ENCODE measurements at regions not wholly inside any gene's neighbourhood (a gene's known extent, or its start where the extent isn't known, plus 50 kb on each side); places are given as distances from the start of the nearest gene placed in this dataset.

DNA sequence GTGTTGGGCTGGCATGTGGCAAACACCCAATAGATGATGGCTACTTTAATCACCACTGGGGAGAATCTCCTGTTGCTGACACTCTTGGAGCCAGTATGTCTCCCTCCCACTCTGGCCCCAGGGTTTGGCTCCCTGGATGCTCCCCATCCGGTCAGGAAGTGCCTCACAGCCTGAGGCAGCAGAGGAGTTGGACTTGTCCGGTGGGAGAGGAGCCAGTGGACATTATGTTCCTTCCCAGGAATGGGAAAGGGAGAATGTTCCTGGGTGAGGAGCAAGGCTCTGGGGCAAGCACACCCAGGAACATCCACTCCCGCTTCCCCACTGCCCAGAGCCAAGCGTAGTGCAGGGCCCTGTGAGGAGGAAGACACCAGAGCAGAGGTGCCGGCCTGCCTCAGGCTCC, 84.6 kb upstream of the NAV2 start (continued):
- TF ChIP-seq, protein P1, sequence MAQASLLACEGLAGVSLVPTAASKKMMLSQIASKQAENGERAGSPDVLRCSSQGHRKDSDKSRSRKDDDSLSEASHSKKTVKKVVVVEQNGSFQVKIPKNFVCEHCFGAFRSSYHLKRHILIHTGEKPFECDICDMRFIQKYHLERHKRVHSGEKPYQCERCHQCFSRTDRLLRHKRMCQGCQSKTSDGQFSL (CRISPR knock-in tag; IDR thresholded peaks at IDR 0.05): no peak
- TF ChIP-seq, protein P1 (tag; IDR thresholded peaks at IDR 0.05): no peak

DNA sequence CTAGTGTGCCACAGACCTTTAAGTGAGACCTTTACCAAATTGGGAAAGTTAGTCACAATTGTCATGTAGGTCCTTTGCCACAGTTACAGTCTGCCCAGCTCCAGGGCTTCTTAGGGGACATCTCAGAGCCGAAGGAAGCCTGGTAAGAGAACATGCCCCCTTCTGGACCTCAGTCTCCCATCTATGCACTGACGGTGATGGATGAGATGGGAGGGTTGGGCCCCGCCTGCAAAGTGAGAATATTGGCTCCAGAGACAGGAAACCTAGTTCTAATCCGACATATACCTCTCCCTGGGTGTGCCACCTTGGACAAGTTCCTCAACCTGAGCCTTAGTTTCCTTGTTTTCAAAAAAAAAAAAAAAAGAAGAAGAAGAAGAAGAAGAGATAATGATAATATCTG, 85.1 kb upstream of the NAV2 start:
- no peak overlapping the region for H3K9ac ChIP-seq (ENCODE audit: insufficient read depth in 1 of 2, low read depth in 2 of 2, low read length in 2 of 2)
- BruUV-seq (replicated peaks): no TSS peak
- DNase-seq (ENCODE audit: extremely low read depth in 1 of 4, low spot score in 3 of 4) (no peak), ATAC-seq (no peak), FAIRE-seq (no peak)
- ChIA-PET POLR2A (no interaction called here), CTCF (ENCODE audit: low intra/inter-chr PET ratio) (no interaction called here)
- in situ Hi-C loops (cut with MboI): no loop called here
- H3K4me3 ChIP-seq: no peak overlapping the region
- H3K9me1 ChIP-seq (ENCODE audit: control insufficient read depth, insufficient read depth, low read length): no peaks in the 10 kb centered on the region
- peaks cover 0 to 12% of the 10 kb centered on the region in 2 experiments; a peak in 1 of 5 replicates for H3K27me3 ChIP-seq (ENCODE audit: control insufficient read depth in 2 of 2, insufficient read depth in 2 of 2, low read length in 2 of 2)
- H3K36me3 ChIP-seq (ENCODE audit: control insufficient read depth, insufficient read depth, low read length): no peaks in the 10 kb centered on the region
- H2AFZ ChIP-seq (ENCODE audit: low read depth, low read length): no peak overlapping the region
- H4K20me1 ChIP-seq (replicated peaks; ENCODE audit: control insufficient read depth, insufficient read depth, low read length): no peaks in the 10 kb centered on the region
- WGBS (ENCODE audit: insufficient coverage, low coverage, missing lambda C conversion rate): 0% methylated on average over 4 of the region's 4 CpGs
- H3K9me3 ChIP-seq (replicated peaks; ENCODE audit: control insufficient read depth, insufficient read depth, low read depth, low read length): no peaks in the 10 kb centered on the region
- intact Hi-C loops (cut with micrococcal nuclease): no loop called here
- no peaks in the 10 kb centered on the region for H3K4me1 ChIP-seq (replicated peaks in 1 of 2; ENCODE audit: control insufficient read depth in 2 of 2, insufficient read depth in 2 of 2, low read length in 2 of 2)
- no peak overlapping the region for H3K27ac ChIP-seq (ENCODE audit: extremely low read depth, low read depth, low read length)
- no peaks in the 10 kb centered on the region for H3K79me2 ChIP-seq (ENCODE audit: control insufficient read depth, insufficient read depth, low read length)
- no peak overlapping the region for H3K4me2 ChIP-seq (ENCODE audit: insufficient read depth, low read length)
- no peak for TF ChIP-seq HDAC8 (tag; IDR thresholded peaks at IDR 0.05)
- TF ChIP-seq DIDO1 (tag; IDR thresholded peaks at IDR 0.05; ENCODE audit: low read depth): no peak
- TF ChIP-seq ZNF75A (CRISPR knock-in tag; IDR thresholded peaks at IDR 0.05): no peak
- TF ChIP-seq ZSCAN29 (IDR thresholded peaks at IDR 0.05): no peak
- no peak for TF ChIP-seq ZNF695 (CRISPR knock-in tag; IDR thresholded peaks at IDR 0.05)
- no peak for TF ChIP-seq PHTF2 (CRISPR knock-in tag; IDR thresholded peaks at IDR 0.05)
- no peak for TF ChIP-seq HDGF (IDR thresholded peaks at IDR 0.05)
- no peak for TF ChIP-seq GTF2F1 (IDR thresholded peaks at IDR 0.05; ENCODE audit: low read depth, low read length)
- TF ChIP-seq, protein P2, sequence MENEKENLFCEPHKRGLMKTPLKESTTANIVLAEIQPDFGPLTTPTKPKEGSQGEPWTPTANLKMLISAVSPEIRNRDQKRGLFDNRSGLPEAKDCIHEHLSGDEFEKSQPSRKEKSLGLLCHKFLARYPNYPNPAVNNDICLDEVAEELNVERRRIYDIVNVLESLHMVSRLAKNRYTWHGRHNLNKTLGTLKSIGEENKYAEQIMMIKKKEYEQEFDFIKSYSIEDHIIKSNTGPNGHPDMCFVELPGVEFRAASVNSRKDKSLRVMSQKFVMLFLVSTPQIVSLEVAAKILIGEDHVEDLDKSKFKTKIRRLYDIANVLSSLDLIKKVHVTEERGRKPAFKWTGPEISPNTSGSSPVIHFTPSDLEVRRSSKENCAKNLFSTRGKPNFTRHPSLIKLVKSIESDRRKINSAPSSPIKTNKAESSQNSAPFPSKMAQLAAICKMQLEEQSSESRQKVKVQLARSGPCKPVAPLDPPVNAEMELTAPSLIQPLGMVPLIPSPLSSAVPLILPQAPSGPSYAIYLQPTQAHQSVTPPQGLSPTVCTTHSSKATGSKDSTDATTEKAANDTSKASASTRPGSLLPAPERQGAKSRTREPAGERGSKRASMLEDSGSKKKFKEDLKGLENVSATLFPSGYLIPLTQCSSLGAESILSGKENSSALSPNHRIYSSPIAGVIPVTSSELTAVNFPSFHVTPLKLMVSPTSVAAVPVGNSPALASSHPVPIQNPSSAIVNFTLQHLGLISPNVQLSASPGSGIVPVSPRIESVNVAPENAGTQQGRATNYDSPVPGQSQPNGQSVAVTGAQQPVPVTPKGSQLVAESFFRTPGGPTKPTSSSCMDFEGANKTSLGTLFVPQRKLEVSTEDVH (IDR thresholded peaks at IDR 0.05; ENCODE audit: low read depth, partially characterized antibody): no peak
- TF ChIP-seq ZNF431 (CRISPR knock-in tag; IDR thresholded peaks at IDR 0.05): no peak
- no peak for TF ChIP-seq ZNF444 (CRISPR knock-in tag; IDR thresholded peaks at IDR 0.05)
- TF ChIP-seq ZNF668 (CRISPR knock-in tag; IDR thresholded peaks at IDR 0.05): no peak
- no peak for TF ChIP-seq SRSF9 (IDR thresholded peaks at IDR 0.05; ENCODE audit: borderline replicate concordance, low read depth, low read length)
- TF ChIP-seq, protein P3, sequence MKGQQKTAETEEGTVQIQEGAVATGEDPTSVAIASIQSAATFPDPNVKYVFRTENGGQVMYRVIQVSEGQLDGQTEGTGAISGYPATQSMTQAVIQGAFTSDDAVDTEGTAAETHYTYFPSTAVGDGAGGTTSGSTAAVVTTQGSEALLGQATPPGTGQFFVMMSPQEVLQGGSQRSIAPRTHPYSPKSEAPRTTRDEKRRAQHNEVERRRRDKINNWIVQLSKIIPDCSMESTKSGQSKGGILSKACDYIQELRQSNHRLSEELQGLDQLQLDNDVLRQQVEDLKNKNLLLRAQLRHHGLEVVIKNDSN (CRISPR knock-in tag; IDR thresholded peaks at IDR 0.05): no peak
- TF ChIP-seq TARDBP (IDR thresholded peaks at IDR 0.05): no peak
